HG02852 (cell line): ENCODE measurements at regions not wholly inside any gene's neighbourhood (a gene's known extent, or its start where the extent isn't known, plus 50 kb on each side); places are given as distances from the start of the nearest gene placed in this dataset.
A peak's percentile ranks its signal among the peaks of the same experiment; 100 is the strongest.

Experiments
- ATAC-seq: cut with Tn5 transposase; IDR thresholded peaks from one replicate; pipeline ENCODE4 v1.9.1; 2021; ENCODE audit warnings: mild to moderate bottlenecking, moderate library complexity; ENCODE audit not compliant: unreplicated experiment

DNA sequence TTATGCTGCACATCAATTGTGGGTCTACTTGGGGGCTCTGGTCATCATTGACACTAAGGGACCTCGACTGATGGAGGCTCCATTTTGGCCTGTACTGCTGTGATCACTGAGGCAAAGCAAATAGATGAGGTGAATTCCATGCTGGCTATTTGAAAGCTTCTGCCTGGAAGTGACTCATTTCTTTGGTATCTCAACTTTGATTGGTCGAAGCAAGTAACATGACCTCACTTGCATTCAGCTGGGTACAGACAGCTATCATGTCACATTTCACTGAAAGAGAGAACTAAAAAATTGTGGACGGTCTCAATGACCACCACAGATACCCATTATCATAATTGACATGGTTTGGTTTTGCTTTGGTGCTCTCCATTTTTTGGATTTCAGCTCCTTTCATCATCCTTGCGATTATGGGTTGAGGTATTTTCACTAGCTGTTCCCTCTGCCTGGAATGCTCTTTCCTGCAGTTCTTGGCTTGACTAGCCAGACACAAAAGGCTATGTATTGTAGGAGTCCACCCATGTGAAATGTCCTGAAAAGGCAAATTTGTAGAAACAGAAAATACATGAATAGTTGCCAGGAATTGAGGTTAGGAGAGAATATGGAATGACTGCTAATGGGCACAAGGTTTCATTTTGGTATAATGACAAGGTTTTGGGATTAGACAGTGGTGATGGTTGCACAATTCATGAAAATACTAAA lies 369.2 kb upstream of the LCORL start:
- ATAC-seq, result no peak

DNA sequence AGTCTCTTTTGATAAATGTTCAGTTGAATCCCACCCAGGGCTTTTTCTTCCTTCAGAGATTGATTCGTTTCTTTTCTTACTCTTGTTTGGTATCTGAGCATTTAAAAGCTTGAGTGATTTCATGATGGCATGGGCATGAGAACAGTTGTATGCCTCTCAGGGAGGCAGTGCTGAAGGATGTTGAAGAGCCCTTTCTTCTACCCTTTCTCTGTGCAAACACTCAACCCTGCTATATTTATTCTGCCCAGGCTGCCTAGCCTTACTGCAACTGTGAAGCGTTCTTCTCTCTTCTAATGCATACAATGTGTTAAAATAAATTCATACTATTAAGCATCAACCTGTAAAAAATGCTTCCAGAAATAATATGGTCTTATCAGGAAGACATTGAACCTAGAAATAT lies 367.6 kb upstream of the LCORL start:
- ATAC-seq, result no peak

DNA sequence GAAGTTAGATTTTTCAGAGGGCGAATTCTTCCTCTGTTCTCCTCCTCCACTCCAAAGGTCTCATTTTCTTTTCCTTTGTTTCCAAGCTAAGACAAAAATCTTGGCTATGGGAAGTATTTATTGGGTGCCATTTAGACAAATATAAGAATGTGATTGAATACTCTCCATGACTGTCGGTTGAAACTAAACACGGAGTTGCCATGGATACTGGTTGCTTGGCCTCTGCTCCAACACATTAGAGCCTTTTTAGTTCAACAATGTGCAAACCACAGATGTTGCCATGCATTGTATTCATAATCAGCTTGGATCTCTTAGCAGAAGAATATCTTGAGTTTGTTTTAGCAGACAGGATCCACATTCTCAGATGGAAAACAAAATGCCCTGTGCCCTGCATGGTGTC lies 366.5 kb upstream of the LCORL start:
- ATAC-seq, result no peak

DNA sequence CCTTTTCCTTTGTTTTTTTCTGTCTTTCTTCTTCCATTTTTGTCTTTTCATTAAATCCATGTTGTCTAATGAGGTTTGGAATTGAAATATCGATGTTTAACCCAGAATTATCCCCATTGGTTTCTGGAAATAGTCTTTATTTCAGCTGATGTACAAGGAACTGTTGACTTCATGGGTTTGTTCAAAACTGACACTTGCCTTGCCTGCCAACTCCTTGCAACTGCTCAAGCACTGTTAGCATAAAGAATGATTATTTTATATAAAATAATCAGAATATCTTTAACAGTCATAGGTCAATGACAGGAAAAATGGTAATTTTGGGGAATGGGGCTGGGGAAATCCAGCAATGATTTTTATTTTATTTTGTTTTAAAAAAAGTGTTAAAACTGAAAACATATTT lies 359.6 kb upstream of the LCORL start:
- ATAC-seq, result no peak

DNA sequence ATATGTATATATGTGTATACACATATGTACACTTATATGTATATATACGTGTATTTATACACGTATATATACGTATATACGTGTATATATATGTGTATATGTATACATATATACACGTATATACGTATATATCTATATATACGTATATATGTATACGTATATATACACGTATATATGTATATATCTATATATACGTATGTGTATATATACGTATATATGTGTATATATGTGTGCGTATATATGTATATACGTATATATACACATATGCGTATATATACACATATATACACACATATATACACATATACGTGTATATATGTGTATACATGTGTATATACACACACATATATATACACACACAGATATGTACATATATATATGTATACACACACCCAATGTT lies 348.0 kb upstream of the LCORL start:
- no peak for ATAC-seq

DNA sequence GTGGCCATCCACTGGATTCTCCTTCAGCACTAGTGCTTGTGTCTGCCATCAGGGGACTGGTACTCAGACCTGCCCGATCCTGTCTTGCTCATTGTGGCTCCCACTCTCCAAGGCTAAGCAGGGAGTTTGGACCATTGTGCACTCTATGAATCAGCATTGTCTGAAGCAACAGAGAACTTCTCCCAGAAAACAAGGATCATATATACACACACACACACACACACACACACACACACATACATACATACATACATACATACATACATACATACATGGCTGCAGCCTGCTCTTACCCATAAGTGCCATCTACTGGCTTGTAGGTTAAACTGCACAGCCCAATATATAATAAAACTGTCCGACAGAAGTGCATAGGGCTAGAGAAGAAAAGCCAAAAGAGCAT lies 345.3 kb upstream of the LCORL start:
- ATAC-seq, result peak; percentile 98

DNA sequence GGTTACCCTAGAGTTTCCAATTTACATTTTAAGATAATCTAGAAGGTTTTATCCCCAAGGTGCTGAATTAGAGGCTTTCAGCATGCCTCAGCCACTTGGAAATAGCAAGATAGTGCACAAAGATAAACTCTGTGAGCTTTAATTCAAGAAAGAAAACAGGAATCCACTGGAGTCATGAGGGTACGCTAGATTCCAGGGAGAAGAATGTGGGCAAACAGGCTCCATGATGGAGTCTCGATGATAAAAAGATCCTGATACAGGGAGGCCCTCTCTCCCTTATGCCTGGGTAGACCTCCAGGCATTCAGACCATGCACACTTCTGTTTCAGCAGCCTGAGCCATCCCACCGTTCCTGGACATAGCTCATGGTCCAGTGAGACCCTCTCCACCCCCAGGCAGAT lies 344.6 kb upstream of the LCORL start:
- no peak for ATAC-seq

DNA sequence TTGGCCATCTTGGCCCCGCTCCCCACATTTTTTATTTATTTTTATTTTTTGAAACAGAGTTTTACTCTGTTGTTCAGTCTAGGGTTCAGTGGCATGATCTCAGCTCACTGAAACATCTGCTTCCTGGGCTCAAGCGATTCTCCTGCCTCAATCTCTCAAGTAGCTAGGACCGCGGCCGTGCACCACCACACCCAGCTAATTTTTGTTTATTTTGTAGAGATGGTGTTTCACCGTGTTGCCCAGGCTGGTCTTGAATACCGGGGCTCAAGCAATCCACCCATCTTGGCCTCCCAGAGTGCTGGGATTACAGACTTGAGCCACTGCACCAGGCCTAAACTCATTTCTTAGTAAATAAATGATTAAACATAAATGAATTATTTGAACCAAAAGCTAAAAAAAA lies 322.0 kb upstream of the LCORL start:
- no peak for ATAC-seq

DNA sequence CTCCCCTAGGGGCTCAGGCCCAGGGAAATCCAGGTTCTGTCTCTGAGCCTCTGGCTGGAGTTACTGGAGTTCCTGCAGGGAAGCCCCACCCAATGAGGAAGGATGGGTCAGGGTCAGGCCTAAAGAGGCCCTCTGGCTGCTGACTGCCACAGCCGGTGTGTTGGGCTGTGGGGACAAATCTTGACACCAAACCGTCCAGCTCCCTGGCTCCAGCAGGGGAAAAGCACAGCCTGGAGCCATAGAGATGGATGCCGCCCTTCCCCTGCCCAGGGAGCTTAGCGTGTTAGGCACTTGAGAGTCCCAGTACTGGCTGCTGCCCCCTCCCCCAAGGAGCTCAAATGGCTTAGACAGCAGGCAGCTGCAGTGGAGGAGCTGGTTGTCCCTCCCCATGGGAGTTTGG lies 321.3 kb upstream of the LCORL start:
- ATAC-seq, result no peak

DNA sequence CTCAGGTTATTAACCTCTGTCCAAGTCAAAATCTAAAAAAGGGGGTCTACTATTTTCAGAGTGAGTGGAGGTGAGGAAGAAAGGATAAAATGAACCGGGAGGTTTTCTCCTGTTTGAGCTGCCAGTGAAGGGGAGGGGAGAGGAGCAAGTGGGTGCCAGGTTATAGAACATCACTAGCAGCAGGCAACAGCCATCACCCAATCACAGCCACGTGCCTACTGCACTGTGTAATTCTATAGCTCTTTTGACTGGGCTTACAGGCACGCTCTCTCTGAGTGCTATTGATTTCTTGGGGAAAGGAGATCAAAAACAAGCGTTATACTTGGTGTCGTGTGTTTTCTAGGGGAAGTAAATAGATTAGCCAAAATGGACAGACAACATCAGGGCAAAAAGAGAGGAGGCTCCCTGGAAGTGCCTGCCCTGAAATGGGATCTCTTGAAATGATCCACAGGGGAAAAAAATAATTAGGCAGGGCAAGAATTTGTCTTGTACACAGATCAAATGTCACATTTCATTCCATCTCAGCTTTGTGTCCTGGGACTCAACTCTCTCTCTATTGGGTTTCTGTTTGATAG lies 300.5 kb upstream of the LCORL start:
- ATAC-seq, result no peak

DNA sequence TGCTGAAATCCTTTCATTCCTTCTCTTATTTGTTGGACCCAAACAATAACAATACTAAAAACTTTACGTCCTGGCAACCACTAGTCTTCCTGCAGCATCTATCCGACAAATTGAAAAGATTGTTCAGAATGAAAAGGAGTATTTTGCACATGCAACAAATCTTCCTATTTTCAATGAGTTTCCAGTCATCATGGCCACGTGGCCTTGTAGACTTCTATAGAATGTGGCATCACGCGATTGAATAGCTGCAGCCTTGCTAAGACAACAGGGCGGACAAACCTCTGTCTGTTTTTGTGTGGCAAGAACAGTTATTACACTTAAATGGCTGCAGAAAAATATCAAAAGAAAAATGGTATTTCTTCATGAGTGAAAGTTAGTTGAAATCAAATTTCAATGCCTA lies 297.9 kb upstream of the LCORL start:
- ATAC-seq, result no peak

DNA sequence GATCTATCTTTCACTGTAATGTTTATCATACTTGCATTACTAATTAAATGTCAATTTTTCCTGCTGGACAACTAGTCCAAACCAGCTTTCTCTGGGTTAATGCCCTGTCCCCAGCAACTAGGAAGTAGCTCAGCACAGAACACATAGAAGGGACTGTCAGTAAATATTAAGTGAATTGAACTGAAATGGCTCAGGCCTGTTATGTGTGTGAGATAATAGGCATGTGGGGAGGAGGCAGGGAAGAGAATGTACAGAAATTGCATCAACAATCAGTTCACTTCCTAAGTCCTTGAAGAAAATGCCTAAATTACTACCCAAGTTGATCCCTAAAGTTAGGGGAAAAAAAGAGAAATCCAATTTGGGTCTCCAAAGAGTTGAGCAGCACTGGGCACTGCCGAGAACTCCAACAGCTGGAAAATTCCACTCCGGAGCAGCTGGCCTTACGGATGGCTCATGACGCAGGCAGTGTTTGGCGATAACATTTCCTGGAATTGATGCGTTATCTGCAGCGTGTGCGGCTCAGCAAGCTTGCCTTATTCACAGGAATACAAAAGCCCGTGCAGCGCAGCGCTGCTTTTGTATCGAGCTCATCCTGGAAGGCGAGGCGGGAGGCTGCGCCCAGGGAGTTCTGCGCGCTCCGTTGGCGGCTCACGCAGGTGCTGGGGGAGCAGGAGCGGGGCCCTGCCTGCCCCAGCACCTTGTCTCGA lies 297.3 kb upstream of the LCORL start:
- no peak for ATAC-seq

DNA sequence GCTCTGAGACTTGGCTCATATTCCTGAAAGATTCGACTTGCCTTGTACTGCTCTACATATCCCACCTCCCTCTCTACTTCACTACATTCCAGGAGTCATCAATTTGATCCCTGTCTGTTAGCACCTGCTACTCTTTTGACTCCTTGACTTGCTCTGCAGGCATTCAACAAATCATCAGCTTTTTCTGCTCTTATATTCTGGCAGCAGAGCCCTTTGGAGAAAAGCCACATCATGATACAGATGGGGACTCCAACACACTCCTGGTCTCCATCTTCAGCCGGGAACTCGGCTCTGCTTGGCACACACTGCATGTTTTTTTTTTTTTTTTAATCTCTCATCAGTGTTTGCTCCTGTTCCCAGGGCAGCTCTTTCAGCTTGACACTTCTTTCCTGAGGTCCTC lies 293.2 kb upstream of the LCORL start:
- ATAC-seq, result no peak

DNA sequence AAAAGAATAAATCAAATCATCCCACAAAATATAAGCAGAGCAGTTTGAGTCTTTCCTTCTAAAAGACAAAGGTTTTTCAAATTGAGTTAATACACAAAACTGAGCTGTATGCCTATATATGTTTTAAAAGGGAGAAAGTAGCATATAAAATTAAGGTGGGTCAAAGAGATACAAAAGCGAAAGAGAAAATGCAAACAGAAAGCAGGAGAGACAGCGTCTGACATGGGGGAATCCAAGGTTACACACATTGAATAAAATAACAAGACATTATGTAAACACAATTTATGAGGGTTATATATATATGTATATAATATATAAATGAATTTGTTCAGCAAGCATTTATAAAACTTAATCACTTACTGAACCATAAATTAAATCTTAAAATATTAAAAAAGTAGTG lies 276.1 kb upstream of the LCORL start:
- ATAC-seq, result no peak

DNA sequence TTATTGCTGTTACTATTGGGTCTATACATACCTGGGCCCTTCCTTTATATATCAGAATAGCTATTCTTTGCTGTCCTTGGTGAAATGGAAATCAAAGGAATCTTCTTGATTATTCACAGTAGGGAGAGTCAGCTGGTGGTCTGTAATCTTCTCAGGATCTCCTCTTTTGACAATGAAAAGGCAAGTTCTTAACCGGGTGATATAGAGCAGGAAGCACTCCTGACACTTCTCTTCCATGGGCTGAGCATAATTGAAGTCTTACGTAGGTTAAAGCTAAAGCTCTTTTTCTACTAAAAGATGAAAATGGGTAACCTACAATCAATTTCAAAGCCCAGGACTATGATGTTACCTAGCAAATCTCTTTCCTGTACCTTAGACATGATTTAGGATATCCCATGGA lies 274.9 kb upstream of the LCORL start:
- ATAC-seq, result no peak

DNA sequence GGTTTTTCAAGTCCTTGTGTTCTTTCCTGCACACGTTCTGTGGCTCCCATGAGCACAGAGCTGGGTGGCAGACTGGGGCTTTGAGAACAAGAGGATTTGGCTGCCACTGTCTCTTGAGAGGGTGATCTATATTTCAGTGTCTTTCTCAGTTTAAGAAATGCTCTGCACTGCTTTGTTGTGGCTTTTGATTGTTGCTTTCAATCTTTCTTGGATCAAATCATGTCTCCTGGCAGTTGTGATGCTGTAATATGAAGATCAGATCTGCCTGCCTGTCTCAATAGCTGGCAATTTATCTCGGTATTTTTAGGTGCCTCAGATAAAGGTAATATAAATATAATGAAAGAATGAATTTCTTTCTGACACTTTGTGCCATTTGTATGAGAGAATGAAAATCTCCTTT lies 273.3 kb upstream of the LCORL start:
- ATAC-seq, result no peak

DNA sequence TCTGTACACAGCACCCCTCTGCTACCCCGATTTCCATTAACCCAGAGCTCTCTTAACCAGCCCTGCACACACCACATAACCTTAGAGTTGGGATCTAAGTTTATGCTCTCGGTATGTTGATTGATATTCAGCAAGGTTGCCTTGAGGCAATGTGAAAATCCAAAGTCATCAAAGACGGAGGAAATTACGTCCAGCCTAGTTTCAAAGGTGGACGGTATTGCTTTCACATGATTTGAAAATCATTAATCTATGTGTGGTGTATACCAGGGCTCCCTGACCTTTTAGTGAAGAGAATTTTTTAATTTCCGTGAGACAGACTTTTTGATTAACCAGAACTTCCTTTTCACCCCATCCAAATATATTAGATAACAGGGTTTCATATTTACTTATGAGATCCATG lies 272.5 kb upstream of the LCORL start:
- ATAC-seq, result no peak

DNA sequence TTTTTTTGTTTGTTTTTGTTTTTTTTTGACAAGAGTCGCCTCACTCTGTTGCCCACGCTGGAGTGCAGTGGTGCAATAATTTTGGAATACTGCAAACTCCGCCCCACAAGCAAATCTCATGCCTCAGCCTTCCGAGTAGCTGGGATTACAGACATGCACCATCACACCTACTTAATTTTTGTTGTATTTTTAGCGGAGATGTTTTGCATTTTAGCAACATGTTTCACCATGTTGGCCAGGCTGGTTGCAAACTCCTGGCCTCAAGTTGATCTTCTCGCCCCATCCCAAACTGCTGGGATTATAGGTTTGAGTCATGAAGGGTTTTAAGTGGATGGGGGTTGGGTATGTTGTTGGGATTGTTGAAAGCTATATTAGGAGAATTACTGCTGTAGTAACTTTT lies 270.9 kb upstream of the LCORL start:
- ATAC-seq, result no peak

DNA sequence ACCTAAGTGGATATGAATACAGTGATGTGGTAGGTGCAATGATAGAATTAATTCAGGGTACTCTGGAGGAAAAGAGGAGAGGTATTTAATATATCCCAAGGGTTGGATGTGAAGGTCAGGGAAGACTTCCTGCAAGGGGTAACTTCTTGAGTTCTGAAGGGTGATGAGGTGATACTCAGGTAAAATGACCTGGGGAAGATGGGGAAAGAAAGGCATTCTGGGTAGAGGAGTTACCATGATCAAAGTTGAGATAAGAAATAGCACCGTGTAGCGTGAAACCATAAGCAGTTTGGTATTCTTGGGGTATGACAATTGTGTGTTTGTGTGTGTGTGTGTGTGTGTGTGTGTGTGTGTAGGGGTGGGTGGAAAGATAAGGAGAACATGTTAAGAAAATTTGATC lies 270.4 kb upstream of the LCORL start:
- ATAC-seq, result no peak

DNA sequence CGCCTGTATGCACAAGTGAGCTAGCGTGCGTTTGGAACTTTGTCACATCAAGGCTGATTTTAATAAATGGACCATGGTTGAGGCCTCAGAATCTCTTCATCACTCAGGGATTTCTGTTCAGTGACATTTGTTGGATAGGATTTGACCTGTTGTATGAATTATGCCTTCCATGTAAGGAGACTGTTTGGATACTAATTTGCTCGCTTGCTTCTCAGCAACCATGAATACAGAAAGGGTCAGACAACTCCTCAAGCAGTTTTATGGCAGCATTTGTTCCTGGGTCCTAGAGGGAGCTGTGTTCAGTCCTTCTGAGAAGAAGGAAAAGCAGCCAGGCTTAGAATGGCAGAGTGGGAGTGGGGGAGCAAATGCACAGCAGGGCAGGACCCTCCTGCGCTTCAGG lies 269.7 kb upstream of the LCORL start:
- no peak for ATAC-seq

DNA sequence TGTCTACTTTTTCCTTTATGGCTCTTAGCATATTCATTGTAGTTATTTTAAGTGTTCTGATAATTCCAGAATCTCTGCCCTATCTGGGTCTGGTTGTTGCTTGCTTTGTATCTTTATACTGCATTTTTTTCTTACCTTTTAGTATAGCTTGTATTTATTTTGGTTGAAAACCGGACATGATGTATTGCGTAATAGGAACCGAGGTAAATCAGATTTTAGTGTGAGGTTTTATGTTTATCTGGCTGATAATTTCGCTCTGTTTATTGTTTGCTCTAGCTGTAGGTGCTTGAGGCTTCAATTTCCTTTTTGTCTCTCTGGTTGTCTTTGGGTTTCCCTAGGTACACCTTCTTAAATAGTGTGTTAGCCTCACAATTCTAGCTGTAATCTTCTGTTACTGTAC lies 263.8 kb upstream of the LCORL start:
- ATAC-seq, result no peak

DNA sequence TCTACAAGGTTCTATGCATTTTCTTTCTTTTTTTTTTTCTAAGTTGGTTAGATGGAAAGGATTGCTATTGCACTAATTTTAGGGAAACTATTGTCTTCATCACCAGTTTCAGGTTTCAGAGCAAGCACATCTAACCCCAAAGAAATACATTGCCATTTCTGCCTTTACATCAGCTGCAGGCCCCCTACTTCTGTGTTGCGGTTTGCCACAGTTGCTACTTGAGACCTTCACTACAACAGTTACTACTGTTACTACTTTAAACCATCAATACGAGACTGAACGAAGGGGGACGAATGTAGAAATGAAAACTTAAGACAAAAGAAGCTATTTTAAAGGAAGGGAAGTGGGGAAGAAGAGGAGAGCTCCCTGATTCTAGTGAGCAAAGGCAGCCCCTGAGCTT lies 256.7 kb upstream of the LCORL start:
- no peak for ATAC-seq

DNA sequence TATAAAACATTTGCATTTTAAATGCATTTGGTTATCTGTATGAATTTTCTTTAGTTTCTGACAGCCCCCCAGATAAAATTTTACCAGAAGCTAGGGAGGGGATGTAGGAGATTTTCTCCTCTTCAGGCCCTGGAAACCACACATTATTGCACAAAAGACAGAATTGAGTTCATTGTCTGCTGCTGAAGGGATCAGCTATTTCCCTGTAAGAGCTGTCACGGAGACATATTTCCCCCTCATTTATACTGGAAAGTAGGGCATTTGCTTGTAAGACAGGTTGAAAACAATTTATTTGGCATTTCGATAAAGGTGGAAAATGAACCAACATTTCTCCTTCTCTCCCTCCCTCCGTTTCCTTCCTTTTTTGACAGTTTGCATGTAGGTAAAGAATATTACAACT lies 241.3 kb upstream of the LCORL start:
- no peak for ATAC-seq
